Activated T-helper 1 cell treated with anti-CD3 and anti-CD28 coated beads, Interleukin-12 subunit alpha, Interleukin-12 subunit beta, Interleukin-2, Interleukin-4 antibody, amounts not matched to agents 30 ng/mL and 10 ng/mL and 1 ng/mL, durations not matched to agents 14 hours and 24 hours and 36 hours (primary cell): ENCODE measurements at regions not wholly inside any gene's neighbourhood (a gene's known extent, or its start where the extent isn't known, plus 50 kb on each side); places are given as distances from the start of the nearest gene placed in this dataset.
"Not testable (repeated sequence)": the region's sequence is repeated elsewhere in the genome, so short reads cannot be mapped to it uniquely, and the experiment has no call there.

Experiments used
- DNase-seq: peaks from one replicate; pipeline ENCODE4 v3.0.0; 2021; ENCODE audit warnings: low spot score
- H3K27ac Mint-ChIP-seq: one replicate; pipeline ENCODE4 v1.8.0; 2021; ENCODE audit warnings: mild to moderate bottlenecking, mixed read lengths
- H3K27me3 Mint-ChIP-seq: one replicate; pipeline ENCODE4 v1.8.0; 2022; ENCODE audit warnings: mild to moderate bottlenecking, moderate library complexity, mixed read lengths; ENCODE audit not compliant: insufficient read depth
- H3K36me3 Mint-ChIP-seq: one replicate; pipeline ENCODE4 v1.8.0; 2021; ENCODE audit warnings: low read depth, mixed read lengths
- H3K4me1 Mint-ChIP-seq: one replicate; pipeline ENCODE4 v1.8.0; 2021; ENCODE audit warnings: low read depth, mixed read lengths
- H3K4me3 Mint-ChIP-seq: one replicate; pipeline ENCODE4 v1.8.0; 2021; ENCODE audit warnings: mild to moderate bottlenecking, moderate library complexity, mixed read lengths
- H3K9me3 Mint-ChIP-seq: one replicate; pipeline ENCODE4 v1.8.0; 2021; ENCODE audit warnings: mixed read lengths
- intact Hi-C: fragments of 100-400 bp; cut with micrococcal nuclease; formaldehyde crosslinking; loops from one replicate; pipeline ENCODE4 v1.15.1; 2024

GRCh38 chr12:119931402-119931801 is 54.3 kb upstream of the CIT start:
- H3K27ac Mint-ChIP-seq: no peak overlapping the region
- H3K4me1 Mint-ChIP-seq: no peaks in the 10 kb centered on the region
- no peak overlapping the region for H3K4me3 Mint-ChIP-seq
- no peaks in the 10 kb centered on the region for H3K9me3 Mint-ChIP-seq
- H3K27me3 Mint-ChIP-seq: peaks cover 3% of the 10 kb centered on the region
- no peaks in the 10 kb centered on the region for H3K36me3 Mint-ChIP-seq
- intact Hi-C loops: no loop called here
- no peak for DNase-seq

DNA sequence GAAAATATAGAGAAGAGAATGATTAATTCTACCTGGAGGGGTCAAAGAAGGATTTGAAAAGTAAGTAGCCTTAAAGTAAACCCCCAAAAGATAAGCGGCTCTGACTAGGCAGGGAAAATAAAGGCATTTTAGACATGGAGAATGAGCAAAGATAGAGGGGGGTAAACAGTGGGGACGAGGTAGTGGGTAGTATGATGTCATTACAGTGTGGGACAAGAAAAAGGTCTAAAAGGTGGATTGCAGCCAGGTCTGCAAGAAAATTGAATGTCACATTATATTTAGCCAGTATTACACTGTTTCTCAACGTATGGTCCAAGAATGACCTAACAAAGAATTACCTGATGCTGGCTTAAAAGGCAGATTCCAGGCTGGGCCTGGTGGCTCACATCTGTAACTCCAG is 55.8 kb upstream of the CIT start:
- no peaks in the 10 kb centered on the region for H3K9me3 Mint-ChIP-seq
- H3K4me3 Mint-ChIP-seq: no peak overlapping the region
- no peak for DNase-seq
- H3K36me3 Mint-ChIP-seq: no peaks in the 10 kb centered on the region
- intact Hi-C loops: no loop called here
- peaks cover 3% of the 10 kb centered on the region for H3K27me3 Mint-ChIP-seq
- H3K27ac Mint-ChIP-seq: no peak overlapping the region
- no peaks in the 10 kb centered on the region for H3K4me1 Mint-ChIP-seq

GRCh38 chr12:119934780-119935179 is 54.3 kb upstream of the BICDL1 start:
- H3K36me3 Mint-ChIP-seq, H3K4me3 Mint-ChIP-seq, H3K9me3 Mint-ChIP-seq, H3K4me1 Mint-ChIP-seq, H3K27ac Mint-ChIP-seq, intact Hi-C loops, DNase-seq, H3K27me3 Mint-ChIP-seq: not testable (repeated sequence)

- Mint-ChIP-seq H3K4me1 (no peaks in the 10 kb centered on the region), H3K9me3 (no peaks in the 10 kb centered on the region), H3K27ac (no peak overlapping the region), H3K27me3 (peaks cover 3% of the 10 kb centered on the region), H3K36me3 (no peaks in the 10 kb centered on the region), H3K4me3 (no peak overlapping the region)
- no peak for DNase-seq
- intact Hi-C loops: no loop called here
Measured at GRCh38 chr12:119936705-119937311, 52.2 kb upstream of the BICDL1 start.

GRCh38 chr12:119938049-119938667 is 50.9 kb upstream of the BICDL1 start:
- H3K4me1 Mint-ChIP-seq: no peaks in the 10 kb centered on the region

More at GRCh38 chr12:119938049-119938667, 50.9 kb upstream of the BICDL1 start:
- peaks cover 3% of the 10 kb centered on the region for H3K27me3 Mint-ChIP-seq
- H3K27ac Mint-ChIP-seq: no peak overlapping the region
- peak; percentile 41 for DNase-seq
- no peak overlapping the region for H3K4me3 Mint-ChIP-seq
- no peaks in the 10 kb centered on the region for H3K9me3 Mint-ChIP-seq
- no peaks in the 10 kb centered on the region for H3K36me3 Mint-ChIP-seq
- intact Hi-C loops: loop anchor here (1.0 kb wide), 2 partner anchors 50 to 149 kb away; no protein-coding TSS in a partner anchor
